Mesenchymal stem cell (in vitro differentiated cells and primary cell): ENCODE measurements at regions not wholly inside any gene's neighbourhood (a gene's known extent, or its start where the extent isn't known, plus 50 kb on each side); places are given as distances from the start of the nearest gene placed in this dataset.

Source experiments
- DNase-seq: peaks from one replicate; pipeline ENCODE4 v3.0.0-alpha.2; 2013
- H2AFZ ChIP-seq: one replicate; pipeline ENCODE4 v1.6.1; 2013; ENCODE audit warnings: low read depth, mild to moderate bottlenecking, control low read depth, inconsistent platforms, low read length, moderate library complexity
- H2AK5ac ChIP-seq: 2 replicates; pipeline ENCODE4 v1.6.1; 2013; ENCODE audit warnings: low read length, moderate library complexity, mild to moderate bottlenecking, inconsistent platforms; ENCODE audit not compliant: severe bottlenecking
- H2BK120ac ChIP-seq: one replicate; pipeline ENCODE4 v1.6.1; 2013; ENCODE audit warnings: low read depth, mild to moderate bottlenecking, inconsistent platforms, low read length, moderate library complexity
- H2BK12ac ChIP-seq, 2 experiments: one replicate each; pipeline ENCODE4 v1.6.1; 2013; ENCODE audit warnings: inconsistent platforms in 2 of 2, low read length in 2 of 2, mild to moderate bottlenecking in 2 of 2, moderate library complexity in 2 of 2, control low read depth in 1 of 2
- H2BK15ac ChIP-seq: one replicate; pipeline ENCODE4 v1.6.1; 2013; ENCODE audit warnings: mild to moderate bottlenecking, low read depth, inconsistent platforms; ENCODE audit not compliant: poor library complexity, severe bottlenecking
- H2BK5ac ChIP-seq: 2 replicates; pipeline ENCODE4 v1.6.1; 2013; ENCODE audit warnings: low read depth, mild to moderate bottlenecking, low read length, control low read depth, inconsistent platforms; ENCODE audit not compliant: poor library complexity, severe bottlenecking
- H3K14ac ChIP-seq, 2 experiments: one replicate each; pipeline ENCODE4 v1.6.1; 2013; ENCODE audit warnings: inconsistent platforms in 2 of 2, low read length in 2 of 2, control low read depth in 1 of 2, mild to moderate bottlenecking in 1 of 2, moderate library complexity in 1 of 2
- H3K18ac ChIP-seq, 2 experiments: one replicate each; pipeline ENCODE4 v1.6.1; 2013; ENCODE audit warnings: inconsistent platforms in 2 of 2, low read length in 2 of 2, control low read depth in 1 of 2, low read depth in 1 of 2, mild to moderate bottlenecking in 1 of 2
- H3K23ac ChIP-seq, 2 experiments: one replicate each; pipeline ENCODE4 v1.6.1; 2013; ENCODE audit warnings: inconsistent platforms in 2 of 2, low read length in 2 of 2, mild to moderate bottlenecking in 2 of 2, moderate library complexity in 2 of 2, control low read depth in 1 of 2
- H3K27ac ChIP-seq: 2 replicates; pipeline ENCODE4 v1.5.1; 2013; ENCODE audit warnings: mild to moderate bottlenecking, moderate library complexity, low read length, control low read depth, inconsistent platforms; ENCODE audit not compliant: poor library complexity, severe bottlenecking
- H3K27me3 ChIP-seq, 2 experiments: 2 replicates each; pipeline versions ENCODE4 v1.6.1 to v1.7.0; 2013; ENCODE audit warnings: low read length in 2 of 2, mild to moderate bottlenecking in 2 of 2, moderate library complexity in 2 of 2, control low read depth in 1 of 2, inconsistent platforms in 1 of 2; ENCODE audit not compliant: control insufficient read depth in 1 of 2, insufficient read depth in 1 of 2
- H3K36me3 ChIP-seq, 2 experiments: 2 replicates each; pipeline versions ENCODE4 v1.6.1 to v1.7.0; 2013; ENCODE audit warnings: low read length in 2 of 2, control low read depth in 1 of 2, inconsistent platforms in 1 of 2, low read depth in 1 of 2, mild to moderate bottlenecking in 1 of 2; ENCODE audit not compliant: insufficient read depth in 2 of 2, control insufficient read depth in 1 of 2
- H3K4ac ChIP-seq, 2 experiments: one replicate each; pipeline ENCODE4 v1.6.1; 2013; ENCODE audit warnings: inconsistent platforms in 2 of 2, low read length in 2 of 2, mild to moderate bottlenecking in 2 of 2, moderate library complexity in 2 of 2, control low read depth in 1 of 2, low read depth in 1 of 2
- H3K4me1 ChIP-seq: 2 replicates; pipeline ENCODE4 v1.6.1; 2013; ENCODE audit warnings: low read depth, low read length, control low read depth; ENCODE audit not compliant: control insufficient read depth, insufficient read depth
- H3K4me2 ChIP-seq: 2 replicates; pipeline ENCODE4 v1.6.1; 2013; ENCODE audit warnings: low read length, mild to moderate bottlenecking, inconsistent platforms; ENCODE audit not compliant: poor library complexity, severe bottlenecking
- H3K4me3 ChIP-seq, 2 experiments: 2 replicates each; pipeline versions ENCODE4 v1.5.1 to v1.7.0; 2013; ENCODE audit warnings: low read length in 2 of 2, mild to moderate bottlenecking in 2 of 2, control low read depth in 1 of 2, low read depth in 1 of 2; ENCODE audit not compliant: insufficient read depth in 1 of 2
- H3K79me1 ChIP-seq: replicated peaks from 2 replicates; pipeline ENCODE4 v1.6.1; 2013; ENCODE audit warnings: mild to moderate bottlenecking, control low read depth, low read length, inconsistent platforms; ENCODE audit not compliant: poor library complexity, severe bottlenecking
- H3K9ac ChIP-seq: 2 replicates; pipeline ENCODE4 v1.7.0; 2013; ENCODE audit warnings: mild to moderate bottlenecking, low read length, moderate library complexity
- H3K9me3 ChIP-seq: 2 replicates; pipeline ENCODE4 v1.7.0; 2013; ENCODE audit warnings: mild to moderate bottlenecking, low read length; ENCODE audit not compliant: control insufficient read depth
- H4K8ac ChIP-seq: one replicate; pipeline ENCODE4 v1.6.1; 2013; ENCODE audit warnings: inconsistent platforms, mild to moderate bottlenecking, low read length, moderate library complexity
- H4K91ac ChIP-seq: one replicate; pipeline ENCODE4 v1.6.1; 2013; ENCODE audit warnings: mild to moderate bottlenecking, low read length, inconsistent platforms
- WGBS: methylation state at CpG from one replicate; pipeline ENCODE4 v1.1.7; 2013; ENCODE audit warnings: mixed read lengths; 5-methylcytosine and 5-hydroxymethylcytosine counted together

- no peaks in the 10 kb centered on the region for H3K36me3 ChIP-seq
- no peak overlapping the region for H2AFZ ChIP-seq
- H2BK120ac ChIP-seq, result no peak overlapping the region
- no peak overlapping the region for H2BK15ac ChIP-seq
- H3K4me2 ChIP-seq, result no peak overlapping the region
- no peak overlapping the region for H2AK5ac ChIP-seq
- WGBS, result 84% methylated on average over 3 of the region's 4 CpGs
- H3K9ac ChIP-seq, result no peak overlapping the region
- H3K14ac ChIP-seq, result no peak overlapping the region
- H3K4me1 ChIP-seq, result no peaks in the 10 kb centered on the region
- H3K18ac ChIP-seq, result no peak overlapping the region
- H4K8ac ChIP-seq, result no peak overlapping the region
- no peak for DNase-seq
- H3K4me3 ChIP-seq, result no peak overlapping the region
- H2BK5ac ChIP-seq, result no peak overlapping the region
- H2BK12ac ChIP-seq, result no peak overlapping the region
- H4K91ac ChIP-seq, result no peak overlapping the region
- H3K9me3 ChIP-seq, result no peaks in the 10 kb centered on the region
- H3K23ac ChIP-seq, result no peak overlapping the region
- H3K27ac ChIP-seq, result no peak overlapping the region
- H3K4ac ChIP-seq, result no peak overlapping the region
- H3K27me3 ChIP-seq, result no peaks in the 10 kb centered on the region
- no peaks in the 10 kb centered on the region for H3K79me1 ChIP-seq
These were observed 170.0 kb upstream of the PHF14 start for GRCh38 chr7:10803720-10804119.

GRCh38 chr7:10804770-10805169 lies 168.9 kb upstream of the PHF14 start:
- H3K4ac ChIP-seq, result no peak overlapping the region
- no peak overlapping the region for H3K27ac ChIP-seq
- H3K18ac ChIP-seq, result no peak overlapping the region
- no peak overlapping the region for H2BK120ac ChIP-seq
- no peak overlapping the region for H2AK5ac ChIP-seq
- H4K91ac ChIP-seq, result no peak overlapping the region
- no peak overlapping the region for H2AFZ ChIP-seq
- 94% methylated on average over 5 of the region's 5 CpGs for WGBS
- no peak overlapping the region for H3K23ac ChIP-seq
- no peaks in the 10 kb centered on the region for H3K79me1 ChIP-seq
- H3K36me3 ChIP-seq, result no peaks in the 10 kb centered on the region
- H2BK5ac ChIP-seq, result no peak overlapping the region
- H3K14ac ChIP-seq, result no peak overlapping the region
- no peaks in the 10 kb centered on the region for H3K9me3 ChIP-seq
- H2BK12ac ChIP-seq, result no peak overlapping the region
- H3K9ac ChIP-seq, result no peak overlapping the region
- H3K27me3 ChIP-seq, result no peaks in the 10 kb centered on the region
- H4K8ac ChIP-seq, result no peak overlapping the region
- no peaks in the 10 kb centered on the region for H3K4me1 ChIP-seq
- H3K4me3 ChIP-seq, result no peak overlapping the region
- DNase-seq, result no peak
- no peak overlapping the region for H3K4me2 ChIP-seq
- H2BK15ac ChIP-seq, result no peak overlapping the region

DNA sequence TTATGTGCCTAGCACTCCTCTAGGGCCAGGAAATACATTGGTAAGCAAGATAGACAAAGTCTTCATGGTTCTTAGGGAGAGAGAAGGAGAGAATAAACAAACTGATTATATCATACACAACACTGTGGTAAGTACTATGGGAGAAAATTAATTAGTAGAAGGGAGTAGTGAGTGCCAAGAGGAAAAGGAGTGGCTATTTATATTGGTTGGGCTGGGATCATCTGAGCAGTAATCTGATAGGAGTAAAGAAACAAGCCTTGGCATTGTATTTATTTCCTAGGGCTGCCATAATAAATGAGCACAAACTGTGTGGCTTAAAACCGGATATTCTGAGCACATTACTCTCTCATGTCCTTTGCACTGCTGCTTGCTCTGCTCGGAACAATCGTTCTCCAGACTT lies 158.1 kb upstream of the PHF14 start:
- Histone ChIP-seq H3K27ac (no peak overlapping the region), H2AK5ac (no peak overlapping the region), H4K91ac (no peak overlapping the region), H2BK15ac (no peak overlapping the region), H3K4ac (no peak overlapping the region), H3K4me3 (no peak overlapping the region), H3K18ac (no peak overlapping the region), H2BK120ac (no peak overlapping the region), H3K23ac (no peak overlapping the region), H3K27me3 (no peaks in the 10 kb centered on the region), H3K14ac (no peak overlapping the region), H3K4me2 (no peak overlapping the region), H2BK5ac (no peak overlapping the region), H3K4me1 (no peaks in the 10 kb centered on the region), H3K9ac (no peak overlapping the region), H2AFZ (no peak overlapping the region), H3K9me3 (no peaks in the 10 kb centered on the region), H2BK12ac (no peak overlapping the region), H4K8ac (no peak overlapping the region), H3K36me3 (no peaks in the 10 kb centered on the region), H3K79me1 (no peaks in the 10 kb centered on the region)
- no peak for DNase-seq
- WGBS, result 74% methylated on average over 3 of the region's 3 CpGs

DNA sequence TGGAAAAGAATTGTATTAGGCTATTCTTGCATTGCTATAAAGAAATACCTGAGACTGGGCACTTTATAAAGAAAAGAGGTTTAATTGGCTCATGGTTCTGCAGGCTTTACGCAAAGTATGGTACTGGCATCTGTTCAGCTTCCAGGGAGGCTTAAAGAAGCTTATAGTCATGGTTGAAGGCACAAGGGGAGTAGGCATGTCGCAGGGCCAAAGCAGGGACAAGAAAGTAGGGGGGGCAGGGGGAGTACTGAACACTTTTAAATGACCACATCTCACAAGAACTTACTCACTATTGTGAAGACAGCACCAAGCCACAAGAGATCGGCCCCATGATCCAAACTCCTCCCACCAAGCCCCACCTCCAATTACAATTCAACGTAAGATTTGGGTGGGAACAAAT lies 152.5 kb upstream of the PHF14 start:
- Histone ChIP-seq H3K9ac (no peak overlapping the region), H4K91ac (no peak overlapping the region)

More for the DNA sequence above, 152.5 kb upstream of the PHF14 start:
- Histone ChIP-seq H3K27me3 (no peaks in the 10 kb centered on the region), H3K27ac (no peak overlapping the region), H2BK15ac (no peak overlapping the region), H3K9me3 (no peaks in the 10 kb centered on the region), H2AFZ (no peak overlapping the region), H3K36me3 (no peaks in the 10 kb centered on the region), H2BK12ac (no peak overlapping the region), H3K18ac (no peak overlapping the region), H2BK120ac (no peak overlapping the region), H3K4me3 (no peak overlapping the region), H3K23ac (no peak overlapping the region), H3K79me1 (no peaks in the 10 kb centered on the region), H2AK5ac (no peak overlapping the region), H3K4me1 (no peaks in the 10 kb centered on the region), H3K4me2 (no peak overlapping the region), H3K14ac (no peak overlapping the region), H2BK5ac (no peak overlapping the region), H3K4ac (no peak overlapping the region), H4K8ac (no peak overlapping the region)
- 80% methylated on average over 4 of the region's 4 CpGs for WGBS
- no peak for DNase-seq
